ENCODE measurements at regions not wholly inside any gene's neighbourhood (a gene's known extent, or its start where the extent isn't known, plus 50 kb on each side); places are given as distances from the start of the nearest gene placed in this dataset.

DNA sequence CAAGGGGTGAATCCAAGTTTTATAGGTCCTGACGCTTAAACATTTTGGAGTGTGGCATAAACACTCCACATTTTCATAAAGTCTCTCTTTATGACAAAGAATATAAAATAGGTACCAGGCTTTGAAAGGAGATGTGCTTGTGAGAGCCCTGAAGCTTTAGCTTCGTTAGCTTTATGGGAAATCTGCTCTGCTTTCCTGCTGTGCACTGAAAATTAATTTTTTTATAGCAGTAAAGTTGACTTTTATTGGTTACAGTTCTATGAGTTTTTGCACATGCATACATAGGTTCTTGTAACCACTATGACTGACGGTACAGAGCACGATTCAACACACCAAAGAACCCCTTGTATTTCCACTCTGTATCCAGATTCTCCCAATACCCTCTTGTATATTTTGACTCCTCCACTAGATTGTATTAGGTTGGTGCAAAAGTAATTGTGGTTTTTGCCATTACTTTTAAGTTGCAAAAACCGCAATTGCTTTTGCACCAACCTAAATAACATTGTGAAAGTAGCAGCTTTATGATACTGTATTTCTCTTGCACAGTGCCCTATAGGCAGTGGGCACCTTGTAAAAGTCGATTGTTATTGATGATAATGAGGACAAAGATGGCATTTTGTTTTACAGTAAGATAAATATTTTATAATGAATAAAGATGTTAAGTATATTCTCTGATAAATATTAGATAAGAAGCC lies 145.2 kb upstream of the AKIRIN2 start:
- Histone ChIP-seq H3F3A (ENCODE audit: insufficient read depth, low read length, poor library complexity, severe bottlenecking) (no peaks in the 10 kb centered on the region), H3K4me2 (ENCODE audit: low read length) (no peak overlapping the region), H3K4me3 (ENCODE audit: low read length) (no peak overlapping the region), H3K36me3 (ENCODE audit: insufficient read depth, low read length) (no peaks in the 10 kb centered on the region), H3K9me2 (ENCODE audit: insufficient read depth, low read length) (no peaks in the 10 kb centered on the region), H3K9me3 (ENCODE audit: low read length) (no peaks in the 10 kb centered on the region), H2AFZ (ENCODE audit: low read depth, low read length) (no peak overlapping the region), H3K27me3 (ENCODE audit: insufficient read depth, low read depth, low read length) (no peaks in the 10 kb centered on the region), H3K79me2 (replicated peaks; ENCODE audit: insufficient read depth, low read length) (no peaks in the 10 kb centered on the region), H3K9ac (ENCODE audit: low read length) (no peak overlapping the region), H3K27ac (ENCODE audit: low read length) (no peak overlapping the region), H4K20me1 (ENCODE audit: insufficient read depth) (no peaks in the 10 kb centered on the region)
- TF ChIP-seq POLR2AphosphoS5 (IDR thresholded peaks at IDR 0.05): no peak

DNA sequence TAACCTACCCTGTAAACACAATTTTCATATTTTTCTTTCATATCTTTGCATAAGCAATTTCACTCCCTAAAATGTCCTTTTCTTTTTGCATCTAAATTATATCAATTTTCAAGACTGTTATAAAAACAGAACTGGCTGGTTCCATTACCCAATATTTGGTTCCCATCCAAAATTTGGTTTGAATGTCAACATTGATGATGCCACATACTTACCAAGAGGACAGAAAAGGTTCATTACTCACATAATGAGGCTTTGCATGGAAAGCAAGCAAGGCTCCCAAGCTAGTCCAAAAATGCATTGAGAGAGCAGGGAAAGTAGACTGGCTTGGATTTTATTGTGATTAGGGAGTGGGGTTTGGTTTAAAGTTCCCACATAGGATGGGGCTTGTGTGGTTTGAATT lies 144.4 kb upstream of the AKIRIN2 start:
- no peak overlapping the region for H3K4me3 ChIP-seq (ENCODE audit: low read length)
- no peaks in the 10 kb centered on the region for H3F3A ChIP-seq (ENCODE audit: insufficient read depth, low read length, poor library complexity, severe bottlenecking)
- no peaks in the 10 kb centered on the region for H3K36me3 ChIP-seq (ENCODE audit: insufficient read depth, low read length)
- H3K9ac ChIP-seq (ENCODE audit: low read length): no peak overlapping the region
- no peak overlapping the region for H2AFZ ChIP-seq (ENCODE audit: low read depth, low read length)
- H3K9me3 ChIP-seq (ENCODE audit: low read length): no peaks in the 10 kb centered on the region
- TF ChIP-seq MXI1 (conservative IDR thresholded peaks at IDR 0.05; ENCODE audit: poor library complexity, severe bottlenecking) (no peak), RAD21 (conservative IDR thresholded peaks at IDR 0.05) (no peak), EZH2 (IDR thresholded peaks at IDR 0.05; ENCODE audit: borderline replicate concordance, insufficient read depth, low read length, poor library complexity, severe bottlenecking) (no peak), SMC3 (conservative IDR thresholded peaks at IDR 0.05; ENCODE audit: poor library complexity) (no peak), POLR2AphosphoS5 (IDR thresholded peaks at IDR 0.05) (no peak), EP300 (conservative IDR thresholded peaks at IDR 0.05; ENCODE audit: poor library complexity, severe bottlenecking) (no peak), TAF1 (IDR thresholded peaks at IDR 0.05; ENCODE audit: low read depth) (no peak)
- TF ChIP-seq, protein P1, sequence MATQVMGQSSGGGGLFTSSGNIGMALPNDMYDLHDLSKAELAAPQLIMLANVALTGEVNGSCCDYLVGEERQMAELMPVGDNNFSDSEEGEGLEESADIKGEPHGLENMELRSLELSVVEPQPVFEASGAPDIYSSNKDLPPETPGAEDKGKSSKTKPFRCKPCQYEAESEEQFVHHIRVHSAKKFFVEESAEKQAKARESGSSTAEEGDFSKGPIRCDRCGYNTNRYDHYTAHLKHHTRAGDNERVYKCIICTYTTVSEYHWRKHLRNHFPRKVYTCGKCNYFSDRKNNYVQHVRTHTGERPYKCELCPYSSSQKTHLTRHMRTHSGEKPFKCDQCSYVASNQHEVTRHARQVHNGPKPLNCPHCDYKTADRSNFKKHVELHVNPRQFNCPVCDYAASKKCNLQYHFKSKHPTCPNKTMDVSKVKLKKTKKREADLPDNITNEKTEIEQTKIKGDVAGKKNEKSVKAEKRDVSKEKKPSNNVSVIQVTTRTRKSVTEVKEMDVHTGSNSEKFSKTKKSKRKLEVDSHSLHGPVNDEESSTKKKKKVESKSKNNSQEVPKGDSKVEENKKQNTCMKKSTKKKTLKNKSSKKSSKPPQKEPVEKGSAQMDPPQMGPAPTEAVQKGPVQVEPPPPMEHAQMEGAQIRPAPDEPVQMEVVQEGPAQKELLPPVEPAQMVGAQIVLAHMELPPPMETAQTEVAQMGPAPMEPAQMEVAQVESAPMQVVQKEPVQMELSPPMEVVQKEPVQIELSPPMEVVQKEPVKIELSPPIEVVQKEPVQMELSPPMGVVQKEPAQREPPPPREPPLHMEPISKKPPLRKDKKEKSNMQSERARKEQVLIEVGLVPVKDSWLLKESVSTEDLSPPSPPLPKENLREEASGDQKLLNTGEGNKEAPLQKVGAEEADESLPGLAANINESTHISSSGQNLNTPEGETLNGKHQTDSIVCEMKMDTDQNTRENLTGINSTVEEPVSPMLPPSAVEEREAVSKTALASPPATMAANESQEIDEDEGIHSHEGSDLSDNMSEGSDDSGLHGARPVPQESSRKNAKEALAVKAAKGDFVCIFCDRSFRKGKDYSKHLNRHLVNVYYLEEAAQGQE (IDR thresholded peaks at IDR 0.05; ENCODE audit: borderline replicate concordance): no peak
- TF ChIP-seq, protein P2, sequence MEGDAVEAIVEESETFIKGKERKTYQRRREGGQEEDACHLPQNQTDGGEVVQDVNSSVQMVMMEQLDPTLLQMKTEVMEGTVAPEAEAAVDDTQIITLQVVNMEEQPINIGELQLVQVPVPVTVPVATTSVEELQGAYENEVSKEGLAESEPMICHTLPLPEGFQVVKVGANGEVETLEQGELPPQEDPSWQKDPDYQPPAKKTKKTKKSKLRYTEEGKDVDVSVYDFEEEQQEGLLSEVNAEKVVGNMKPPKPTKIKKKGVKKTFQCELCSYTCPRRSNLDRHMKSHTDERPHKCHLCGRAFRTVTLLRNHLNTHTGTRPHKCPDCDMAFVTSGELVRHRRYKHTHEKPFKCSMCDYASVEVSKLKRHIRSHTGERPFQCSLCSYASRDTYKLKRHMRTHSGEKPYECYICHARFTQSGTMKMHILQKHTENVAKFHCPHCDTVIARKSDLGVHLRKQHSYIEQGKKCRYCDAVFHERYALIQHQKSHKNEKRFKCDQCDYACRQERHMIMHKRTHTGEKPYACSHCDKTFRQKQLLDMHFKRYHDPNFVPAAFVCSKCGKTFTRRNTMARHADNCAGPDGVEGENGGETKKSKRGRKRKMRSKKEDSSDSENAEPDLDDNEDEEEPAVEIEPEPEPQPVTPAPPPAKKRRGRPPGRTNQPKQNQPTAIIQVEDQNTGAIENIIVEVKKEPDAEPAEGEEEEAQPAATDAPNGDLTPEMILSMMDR (IDR thresholded peaks at IDR 0.05; ENCODE audit: poor library complexity, severe bottlenecking): no peak
- no peaks in the 10 kb centered on the region for H3K27me3 ChIP-seq (ENCODE audit: insufficient read depth, low read depth, low read length)
- H3K79me2 ChIP-seq (replicated peaks; ENCODE audit: insufficient read depth, low read length): no peaks in the 10 kb centered on the region
- H3K4me2 ChIP-seq (ENCODE audit: low read length): no peak overlapping the region
- H3K27ac ChIP-seq (ENCODE audit: low read length): no peak overlapping the region
- no peaks in the 10 kb centered on the region for H4K20me1 ChIP-seq (ENCODE audit: insufficient read depth)
- H3K9me2 ChIP-seq (ENCODE audit: insufficient read depth, low read length): no peaks in the 10 kb centered on the region

Measured in neural cell (in vitro differentiated cells).